Astrocyte (in vitro differentiated cells and primary cell): ENCODE measurements at regions not wholly inside any gene's neighbourhood (a gene's known extent, or its start where the extent isn't known, plus 50 kb on each side); places are given as distances from the start of the nearest gene placed in this dataset.

ENCODE experiments used
- CTCF ChIP-seq: IDR thresholded peaks from 2 replicates; pipeline ENCODE4 v1.5.1; 2011; ENCODE audit warnings: low read depth, mild to moderate bottlenecking, inconsistent platforms, low read length, moderate library complexity; ENCODE audit not compliant: insufficient read depth
- EZH2 ChIP-seq: IDR thresholded peaks from 2 replicates; pipeline ENCODE4 v1.6.1; 2012; ENCODE audit warnings: mild to moderate bottlenecking, low read length, inconsistent platforms; ENCODE audit not compliant: insufficient read depth

GRCh38 chr1:195794225-195794624 is 814.0 kb downstream of the KCNT2 start:
- TF ChIP-seq CTCF: no peak
- TF ChIP-seq EZH2: no peak
